ENCODE measurements at regions not wholly inside any gene's neighbourhood (a gene's known extent, or its start where the extent isn't known, plus 50 kb on each side); places are given as distances from the start of the nearest gene placed in this dataset.

DNA sequence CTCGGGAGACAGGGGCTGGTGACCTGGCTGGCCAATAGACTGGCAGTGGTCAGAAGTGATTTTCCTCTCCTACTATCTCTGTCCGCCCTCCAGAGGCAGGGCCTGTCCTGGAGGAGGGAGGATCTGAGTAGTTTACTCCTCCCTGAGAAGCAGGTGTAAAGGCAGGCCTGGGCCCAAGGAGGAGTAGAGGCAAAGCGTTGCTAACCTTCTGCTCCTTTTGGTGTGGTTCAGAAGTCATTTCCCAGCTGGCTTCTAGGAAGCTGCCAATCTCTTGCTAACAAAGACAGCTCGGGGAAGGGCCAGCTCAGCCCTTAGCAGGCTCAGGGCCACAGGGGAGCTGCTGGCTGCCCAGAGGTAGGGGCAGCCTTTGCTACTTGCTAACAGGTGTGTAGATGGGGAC lies 151.1 kb upstream of the NECTIN1 start:
- DNase-seq, result no peak

DNA sequence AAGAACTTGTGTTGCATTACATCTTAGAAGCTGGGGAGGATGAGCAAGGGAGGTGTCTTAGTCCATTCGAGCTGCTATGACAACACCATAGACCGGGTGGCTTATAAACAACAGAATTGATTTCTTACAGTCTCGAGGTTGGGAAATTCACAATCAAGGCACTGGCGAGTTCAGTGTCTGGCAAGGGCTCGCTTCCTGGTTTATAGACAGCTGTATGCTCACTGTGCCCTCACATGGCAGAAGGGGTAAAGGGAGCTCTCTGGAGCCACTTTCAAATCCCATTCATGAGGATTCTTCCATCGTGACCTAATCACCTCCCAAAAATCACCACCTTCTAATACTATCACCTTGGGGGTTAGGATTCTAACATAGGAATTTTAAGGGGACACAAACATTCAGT lies 150.0 kb upstream of the NECTIN1 start:
- DNase-seq, result no peak

DNA sequence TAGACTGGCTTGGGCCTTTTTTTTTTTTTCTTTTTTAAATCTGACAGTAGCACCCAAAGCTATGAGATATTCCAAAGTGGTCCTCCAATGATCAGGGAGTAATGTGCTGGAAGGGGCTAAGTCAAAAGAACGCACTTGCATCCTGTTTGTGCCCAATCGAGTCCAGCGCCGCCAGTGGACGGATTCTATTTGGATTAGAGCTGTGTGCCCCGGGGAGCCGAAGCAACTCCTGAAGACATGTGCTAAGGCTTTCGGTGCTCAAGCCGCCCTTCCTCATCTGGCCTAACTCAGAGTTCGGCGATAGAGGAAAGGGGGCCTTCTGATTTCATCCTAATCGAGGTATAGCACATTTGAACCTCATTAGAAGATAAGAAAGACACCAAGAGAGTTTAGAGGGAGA lies 147.8 kb upstream of the NECTIN1 start:
- no peak for DNase-seq

DNA sequence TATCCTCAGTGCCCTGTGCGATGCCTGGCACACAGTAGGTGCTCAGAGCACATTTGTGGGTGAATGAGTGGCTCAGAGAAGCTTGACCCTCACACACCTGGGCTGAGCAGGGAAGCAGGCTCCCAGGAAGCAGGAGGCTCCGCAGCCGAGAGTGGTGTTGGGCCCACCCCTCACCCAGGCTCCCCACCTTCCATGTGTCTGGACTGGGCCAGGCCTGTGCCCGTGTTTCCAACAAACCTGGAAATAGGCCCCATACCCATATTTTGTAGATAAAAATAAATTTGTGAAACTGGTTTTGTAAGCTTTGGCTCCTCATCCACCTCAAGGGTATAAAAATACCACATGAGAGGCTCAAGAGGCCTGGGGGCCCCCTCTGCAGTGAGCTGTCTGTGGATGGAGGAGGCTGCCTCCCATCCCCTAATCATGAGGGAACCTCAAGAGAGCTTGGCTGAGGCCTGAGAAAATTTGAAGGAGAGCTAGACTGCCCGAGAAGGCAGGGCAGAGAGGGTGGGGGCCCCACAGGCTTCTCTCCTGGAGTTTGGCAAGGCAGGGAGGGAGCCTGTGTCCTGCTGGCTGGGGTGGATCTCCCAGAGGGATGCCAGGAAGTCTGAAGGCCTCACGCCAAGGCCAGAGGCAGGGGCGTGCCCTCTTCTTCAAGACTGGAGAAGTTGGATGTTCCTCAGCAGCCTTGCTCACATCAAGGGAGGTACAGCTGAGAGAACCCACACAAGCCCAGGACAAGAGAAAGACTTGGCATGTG lies 147.0 kb upstream of the NECTIN1 start:
- DNase-seq, result no peak

DNA sequence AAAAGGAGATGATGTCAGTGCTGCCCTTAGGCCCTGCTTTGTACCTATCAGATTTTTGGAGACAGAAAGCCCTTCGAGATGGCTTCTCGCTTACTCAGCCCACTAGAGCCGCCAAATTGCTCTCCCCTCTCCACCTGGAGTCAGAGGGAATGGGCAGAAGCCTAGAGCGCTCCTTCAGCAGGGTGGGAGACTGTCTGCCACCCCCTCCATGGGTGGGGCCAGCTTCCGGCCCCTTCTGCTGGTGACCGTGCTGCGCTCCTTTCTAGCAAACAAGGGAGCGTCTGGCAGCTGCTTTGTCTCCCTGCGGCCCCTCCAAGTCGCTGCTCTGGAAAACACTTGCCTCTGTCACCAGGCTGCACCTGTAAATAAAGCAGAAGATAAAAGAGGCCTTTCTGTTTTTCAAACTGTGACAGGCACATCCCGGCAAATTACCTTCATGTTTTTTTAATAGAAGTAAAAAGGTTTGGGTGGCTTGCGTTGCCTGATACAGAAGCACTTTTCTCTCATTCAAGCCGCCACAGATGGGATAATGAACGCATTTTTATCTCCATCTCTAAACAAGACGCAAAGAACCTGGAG lies 145.7 kb upstream of the NECTIN1 start:
- no peak for DNase-seq

DNA sequence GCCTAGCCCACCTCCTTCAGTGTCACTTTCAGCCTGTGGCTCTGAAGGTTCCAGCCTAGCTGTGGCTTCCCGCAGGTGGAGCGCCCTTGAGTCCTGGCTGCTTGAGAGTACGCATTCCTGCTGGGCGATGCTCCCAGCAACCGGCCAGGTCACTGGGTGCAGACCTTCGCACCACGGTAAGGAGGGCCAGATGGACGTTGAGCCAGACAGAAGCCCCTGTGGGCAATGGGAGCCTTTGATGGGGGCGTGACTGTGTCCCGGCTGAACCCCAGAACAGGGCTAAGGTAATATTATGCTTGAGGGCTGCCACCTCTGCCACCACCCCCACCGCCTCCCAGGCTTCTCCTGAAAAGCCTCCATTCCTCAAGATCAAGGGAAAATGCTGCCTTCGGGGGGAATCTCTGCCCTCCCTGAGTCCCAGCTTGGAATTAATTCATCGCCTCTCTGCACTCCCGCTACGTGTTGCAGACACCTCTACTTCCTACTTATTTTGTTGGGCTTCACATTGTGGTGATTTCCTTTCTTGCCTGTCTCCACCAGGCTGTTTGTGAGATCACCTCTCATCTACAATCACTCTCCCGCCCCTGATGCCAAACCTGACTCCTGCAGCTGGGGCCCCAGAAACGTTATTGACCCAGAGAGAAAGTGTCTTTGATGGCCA lies 144.9 kb upstream of the NECTIN1 start:
- DNase-seq, result no peak

DNA sequence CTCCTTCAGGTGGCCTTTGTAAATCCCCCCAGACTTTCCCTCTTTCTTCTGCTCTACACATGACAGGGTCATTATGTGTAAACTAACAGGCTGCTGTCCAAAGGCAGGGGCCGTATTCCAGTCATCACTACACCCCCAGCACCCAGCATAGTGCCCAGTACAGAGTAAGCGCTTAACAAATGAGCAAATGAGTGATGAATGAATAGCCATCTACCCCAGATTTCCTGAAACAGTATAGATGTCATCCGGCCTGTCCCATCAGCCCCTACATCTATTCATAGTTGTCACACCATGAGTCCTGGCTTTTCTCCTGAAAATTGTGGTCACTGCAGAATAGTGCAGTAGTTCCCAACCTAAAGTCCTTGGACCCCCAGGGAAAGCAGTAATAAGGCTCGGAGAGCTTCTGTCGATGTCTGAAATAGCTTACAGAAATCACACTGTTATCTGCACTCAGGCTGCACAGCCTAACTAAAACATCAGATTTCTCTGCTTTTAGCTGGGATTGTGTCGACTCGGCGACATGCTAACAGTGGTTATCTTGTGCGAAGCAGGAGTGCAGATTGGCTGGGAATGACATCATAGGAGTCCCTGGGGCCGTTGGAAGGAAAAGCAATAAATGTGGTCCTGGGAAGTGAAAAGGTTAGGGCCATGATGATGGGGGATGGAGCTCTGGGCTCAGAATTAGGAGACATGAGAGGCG lies 143.8 kb upstream of the NECTIN1 start:
- no peak for DNase-seq

DNA sequence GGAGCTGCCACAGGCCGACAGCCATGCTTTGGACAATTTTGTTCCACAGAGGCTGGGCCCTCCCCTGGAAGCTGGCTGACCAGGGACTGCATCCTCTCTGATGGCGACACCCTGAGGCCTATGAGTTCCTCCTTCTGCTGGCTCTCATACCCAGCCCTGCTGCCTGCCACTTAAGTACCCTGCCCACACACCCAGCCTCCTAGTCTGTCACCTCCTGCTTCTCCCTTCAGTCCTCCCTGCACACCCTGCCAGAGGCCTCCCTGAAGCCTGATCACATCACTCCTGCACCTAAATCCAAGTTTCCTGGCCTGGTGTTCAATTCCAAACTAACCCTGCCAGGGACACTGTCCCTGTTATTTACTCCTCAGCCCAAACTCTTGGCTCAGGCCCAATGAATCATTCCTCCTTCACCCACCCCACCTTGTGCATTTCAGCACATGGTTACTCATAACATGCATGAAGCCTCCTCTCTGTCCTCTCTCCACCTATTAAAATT lies 136.7 kb upstream of the NECTIN1 start:
- no peak for DNase-seq

DNA sequence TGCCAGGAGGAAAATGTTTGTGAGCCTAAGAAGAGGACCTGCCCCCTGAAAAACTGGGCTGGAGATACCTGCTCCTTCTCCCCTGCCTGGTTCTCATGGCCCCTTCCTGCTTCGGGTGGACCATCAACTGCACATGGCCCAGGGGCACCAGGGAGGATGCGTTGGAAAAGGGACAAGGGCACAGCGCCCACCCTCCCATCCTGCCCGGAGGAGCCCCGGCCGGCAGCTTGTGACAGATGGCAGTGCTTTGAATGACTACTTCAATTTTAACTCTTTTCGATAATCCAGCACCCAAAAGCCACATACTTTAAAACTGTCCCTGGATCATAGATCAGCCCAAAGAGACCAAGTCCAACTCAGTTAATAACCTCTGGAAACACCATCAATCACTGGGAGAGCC lies 135.8 kb upstream of the NECTIN1 start:
- no peak for DNase-seq

DNA sequence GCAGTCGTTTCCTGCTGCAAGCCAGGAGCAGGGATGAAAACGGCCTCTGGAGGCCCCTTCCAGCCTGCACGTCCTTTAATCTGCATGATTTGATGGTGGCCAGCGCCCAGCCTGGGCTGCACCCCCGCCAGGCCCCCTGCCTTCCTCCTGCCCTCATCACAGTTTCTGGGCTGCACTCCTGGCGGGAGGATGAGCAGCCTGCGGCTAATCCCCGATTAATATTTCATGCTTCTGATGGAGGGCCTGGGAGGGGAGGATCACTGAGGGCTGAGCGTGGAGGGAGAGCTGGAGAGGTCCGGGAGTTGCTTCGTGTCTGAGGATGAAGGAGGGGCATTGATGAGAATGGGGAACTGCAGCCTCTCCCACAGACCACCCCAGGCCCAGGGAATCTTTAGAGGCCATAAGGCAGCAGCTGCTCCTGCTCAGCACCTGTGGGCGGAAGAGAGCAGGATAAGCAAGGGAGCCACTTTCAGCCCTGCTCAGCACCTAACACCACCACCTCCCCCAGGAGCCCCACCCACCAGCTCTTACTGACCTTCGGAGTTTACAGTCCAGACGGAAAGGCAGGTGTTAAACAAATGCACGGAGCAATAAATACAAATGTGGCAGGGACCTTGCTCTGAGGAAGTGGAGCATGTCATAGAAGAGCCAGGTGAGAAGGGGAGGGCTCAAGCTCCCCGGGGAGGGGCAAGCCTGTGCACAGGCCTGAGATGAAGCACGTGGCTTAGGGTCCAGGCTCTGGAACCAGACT lies 135.0 kb upstream of the NECTIN1 start:
- DNase-seq, result no peak

DNA sequence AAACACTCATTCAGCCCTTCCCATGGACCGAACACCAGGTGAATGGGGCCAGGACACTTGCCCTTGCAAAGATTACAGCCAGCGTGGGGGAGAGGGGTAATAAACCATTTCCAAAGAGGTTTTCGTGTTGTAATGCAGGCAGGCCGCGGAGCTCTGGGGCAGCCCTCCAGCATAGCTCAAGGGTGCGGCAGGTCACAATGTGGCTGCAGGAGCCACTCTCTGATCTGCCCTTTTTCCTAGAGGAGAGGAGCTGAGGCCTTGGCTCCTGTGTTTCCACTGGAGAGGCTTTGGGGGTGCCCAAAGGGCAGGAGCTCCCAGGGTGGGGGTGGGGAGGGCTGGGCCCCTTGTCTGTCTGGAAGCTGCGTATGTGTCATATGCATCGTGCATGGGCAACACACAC lies 134.2 kb upstream of the NECTIN1 start:
- no peak for DNase-seq

DNA sequence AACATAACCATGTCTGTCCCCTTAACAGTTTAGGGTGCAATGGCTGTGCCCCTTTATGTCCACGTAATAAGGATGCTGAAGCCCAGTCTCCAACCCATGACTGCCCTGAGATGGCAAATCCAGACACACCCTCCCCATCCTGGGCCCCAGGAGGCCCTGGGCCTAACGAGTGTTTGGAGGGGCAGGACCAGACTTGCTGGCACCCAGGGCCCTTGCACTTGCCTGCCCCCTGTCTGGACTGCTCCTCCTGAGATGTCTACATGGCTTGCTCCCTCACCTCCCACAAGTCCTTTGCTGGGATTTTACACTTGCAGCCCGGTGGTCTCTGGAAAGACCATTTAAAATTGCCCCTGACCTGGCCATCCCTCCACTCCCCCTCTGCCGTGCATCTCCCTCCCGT lies 132.2 kb upstream of the NECTIN1 start:
- no peak for DNase-seq

DNA sequence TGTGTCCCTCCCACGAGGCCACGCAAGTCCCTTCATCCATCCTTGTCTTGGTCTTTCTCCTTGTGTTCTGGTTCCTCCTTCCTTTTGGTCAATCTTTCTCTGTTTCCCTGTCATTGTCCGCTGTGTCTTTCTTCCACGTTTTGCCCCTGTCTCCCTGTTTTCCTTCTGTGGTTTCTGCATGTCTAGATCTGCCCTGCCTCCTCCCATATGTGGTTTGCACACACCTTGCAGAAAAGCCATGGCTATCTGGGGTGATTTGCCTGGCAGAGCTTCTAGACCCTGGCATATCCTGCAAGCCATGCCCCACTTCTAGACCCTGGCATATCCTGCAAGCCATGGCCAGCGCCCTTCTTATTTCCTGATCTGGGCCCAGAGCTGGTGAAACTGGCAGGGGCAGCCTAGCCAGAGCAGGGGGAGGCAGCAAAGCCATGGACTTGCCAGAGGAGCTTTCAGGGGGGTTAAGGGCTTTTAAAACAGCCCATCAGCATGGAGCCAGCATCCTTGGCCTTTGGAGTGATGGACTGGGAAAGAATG lies 131.6 kb upstream of the NECTIN1 start:
- no peak for DNase-seq

DNA sequence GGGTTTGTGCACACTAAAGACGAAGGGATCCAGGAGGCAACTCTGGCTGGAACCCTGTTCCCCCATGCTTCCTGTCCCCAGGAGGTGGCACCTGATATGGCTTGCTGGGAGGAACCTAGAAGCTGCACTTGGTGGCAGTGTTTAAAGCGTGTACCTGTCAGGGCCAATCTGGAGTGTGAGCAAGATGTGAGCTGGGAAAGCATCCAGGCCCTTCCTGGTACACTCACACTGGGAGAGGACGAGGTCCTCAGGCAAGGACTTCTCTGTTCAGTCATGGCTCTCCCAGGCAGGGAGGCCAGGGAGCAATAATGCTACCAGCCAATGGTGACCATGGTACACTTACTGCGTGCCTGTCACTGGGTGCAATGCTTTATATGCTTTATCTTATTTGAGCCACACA lies 130.7 kb upstream of the NECTIN1 start:
- no peak for DNase-seq

DNA sequence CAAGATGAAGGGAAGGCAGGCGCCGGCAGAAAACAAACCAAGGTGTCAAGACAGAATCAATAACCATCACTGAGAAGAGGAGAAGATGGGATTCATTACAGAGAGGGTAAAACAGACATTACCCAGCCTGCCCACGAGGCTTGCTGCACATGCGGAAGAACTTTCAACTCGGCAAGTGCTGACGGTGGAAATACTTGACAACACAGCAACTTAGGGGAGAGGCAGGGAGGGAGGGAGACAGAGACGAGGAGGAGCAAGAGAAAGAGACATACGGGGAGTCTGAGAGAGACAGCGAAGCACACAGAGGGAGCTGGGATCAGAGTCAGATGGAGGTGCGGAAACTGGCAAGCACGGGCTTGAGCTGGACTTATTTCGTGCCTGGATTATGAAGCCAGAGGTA lies 129.3 kb upstream of the NECTIN1 start:
- DNase-seq, result no peak

DNA sequence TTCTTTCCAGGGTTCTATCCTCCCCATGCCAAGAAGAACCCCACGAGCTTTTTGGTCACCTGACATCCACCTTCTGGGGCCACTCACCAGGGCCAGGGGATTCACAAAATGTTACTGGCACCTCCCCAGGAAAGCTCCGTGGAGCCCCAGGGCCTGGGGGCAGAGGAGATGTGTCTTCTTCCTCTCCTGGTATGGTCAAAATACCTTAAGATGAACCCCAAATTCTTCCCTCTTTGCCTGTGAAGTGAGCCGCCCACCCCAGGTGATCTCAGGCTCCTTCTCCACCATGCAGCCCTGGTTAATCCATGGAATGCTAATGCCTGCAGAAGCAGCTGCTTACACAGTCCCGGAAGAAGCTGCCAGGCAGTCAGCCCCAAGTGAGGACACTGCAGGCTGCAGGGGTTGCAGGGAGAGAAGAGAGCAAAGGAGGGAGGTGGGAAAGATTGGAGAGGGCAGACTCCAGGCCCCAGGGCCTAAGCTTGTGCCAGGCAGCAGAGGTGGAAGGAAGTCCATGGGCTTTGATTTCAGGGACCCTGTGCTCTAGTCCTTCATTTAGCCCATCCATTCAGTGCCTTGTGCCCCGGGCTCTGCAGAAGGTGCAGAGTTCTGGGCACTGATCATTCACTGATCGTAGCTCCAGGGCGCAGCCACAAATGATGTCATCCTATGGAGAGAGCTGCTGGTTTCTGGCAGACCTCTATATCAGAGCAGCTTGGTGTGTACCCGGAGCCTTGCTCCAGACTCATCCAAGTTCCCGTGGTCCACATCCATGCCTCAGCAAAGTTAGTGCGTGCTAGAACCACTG lies 127.9 kb upstream of the NECTIN1 start:
- no peak for DNase-seq

DNA sequence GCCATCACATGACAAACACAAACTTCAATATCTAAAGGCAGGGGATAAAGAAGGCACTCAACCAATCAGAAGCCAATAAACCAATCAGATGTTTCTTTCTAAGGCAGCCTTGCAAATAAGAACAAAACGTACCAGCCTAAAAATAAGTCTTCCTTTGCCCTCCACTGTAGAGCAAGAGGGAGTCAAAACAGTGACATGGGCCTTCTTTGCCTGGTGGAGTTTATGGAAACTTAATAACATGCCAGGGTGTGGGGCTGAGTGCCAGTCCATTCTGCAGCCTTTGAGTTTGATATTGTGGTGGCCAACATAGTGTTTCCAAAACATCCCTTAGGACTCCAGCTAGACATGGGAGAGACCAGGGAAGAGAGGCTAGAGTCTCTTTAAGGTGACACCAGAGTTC lies 126.1 kb upstream of the NECTIN1 start:
- DNase-seq, result no peak

DNA sequence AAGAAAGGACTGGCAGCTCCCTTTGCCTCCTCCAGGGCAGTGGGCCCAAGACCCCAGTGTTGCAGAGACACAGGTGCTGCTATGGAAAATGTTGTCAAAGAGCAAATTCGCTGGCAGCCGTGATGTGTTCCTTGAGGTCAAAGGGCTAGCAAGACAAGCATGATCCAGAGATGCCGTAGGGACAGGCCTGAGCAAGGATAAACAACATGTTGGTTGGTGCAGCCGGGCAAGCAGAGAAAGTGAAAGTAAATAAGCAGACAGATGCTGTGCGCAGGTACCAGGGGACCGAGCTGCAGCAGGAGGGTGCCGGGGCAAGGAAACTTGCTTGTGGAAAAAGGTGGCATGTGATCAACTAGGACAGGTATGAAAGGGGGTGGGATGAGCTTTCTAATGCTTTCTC lies 125.5 kb upstream of the NECTIN1 start:
- no peak for DNase-seq

DNA sequence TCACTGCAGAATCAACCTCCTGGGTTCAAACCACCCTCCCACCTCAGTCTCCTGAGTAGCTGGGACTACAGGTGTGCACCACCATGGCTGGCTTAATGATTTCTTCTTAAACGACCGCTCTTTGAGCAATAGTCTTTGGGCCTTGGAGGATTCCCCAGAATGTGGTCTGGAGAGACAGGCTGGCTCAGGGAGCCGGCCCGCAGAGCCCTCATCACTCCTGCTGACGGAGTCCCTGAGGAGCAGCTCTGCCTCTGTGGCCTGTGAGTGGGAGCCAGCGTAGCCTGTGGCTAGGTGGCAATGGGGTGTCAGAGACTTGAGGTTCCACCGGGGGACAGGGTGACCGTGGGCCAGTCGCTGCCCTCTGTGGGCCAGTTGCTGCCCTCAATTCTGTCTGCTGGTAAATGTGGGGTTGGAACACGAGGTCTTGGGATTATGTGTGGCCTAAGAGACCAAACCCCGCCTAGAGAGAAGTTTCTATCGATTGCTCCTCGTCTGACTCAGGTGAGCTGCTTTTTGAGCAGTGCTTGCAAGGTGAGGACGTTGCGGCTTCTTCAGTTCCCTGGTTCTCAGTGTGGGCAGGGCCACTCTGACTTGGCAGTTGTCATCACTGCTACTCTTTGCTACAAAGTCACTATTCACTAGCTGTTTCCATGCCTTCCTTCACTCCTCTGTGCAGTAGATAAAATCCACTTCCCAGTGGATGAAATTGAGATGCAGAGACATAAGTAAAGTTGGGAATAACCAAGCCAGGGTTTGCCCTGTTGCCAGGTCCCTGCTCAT lies 124.8 kb upstream of the NECTIN1 start:
- no peak for DNase-seq

DNA sequence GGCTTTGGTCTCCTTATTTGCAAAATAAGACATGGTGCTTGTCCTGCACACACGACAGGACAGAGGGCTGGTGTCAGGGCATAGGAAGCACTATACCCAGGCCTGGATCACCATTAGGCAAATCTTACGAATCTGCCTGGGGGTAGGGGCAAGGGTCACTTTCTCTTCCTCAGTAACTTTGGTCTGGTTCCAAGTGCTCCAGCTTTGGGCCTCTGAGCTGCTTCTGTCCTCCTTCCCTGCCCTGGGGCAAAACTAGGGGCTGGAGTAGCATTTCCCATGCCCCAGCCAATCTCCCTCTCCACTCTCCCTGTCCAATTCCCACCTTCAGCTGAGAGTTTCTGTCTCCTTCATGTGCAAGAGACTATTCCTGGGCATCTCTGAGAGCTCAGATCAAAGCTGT lies 123.7 kb upstream of the NECTIN1 start:
- DNase-seq, result no peak

DNA sequence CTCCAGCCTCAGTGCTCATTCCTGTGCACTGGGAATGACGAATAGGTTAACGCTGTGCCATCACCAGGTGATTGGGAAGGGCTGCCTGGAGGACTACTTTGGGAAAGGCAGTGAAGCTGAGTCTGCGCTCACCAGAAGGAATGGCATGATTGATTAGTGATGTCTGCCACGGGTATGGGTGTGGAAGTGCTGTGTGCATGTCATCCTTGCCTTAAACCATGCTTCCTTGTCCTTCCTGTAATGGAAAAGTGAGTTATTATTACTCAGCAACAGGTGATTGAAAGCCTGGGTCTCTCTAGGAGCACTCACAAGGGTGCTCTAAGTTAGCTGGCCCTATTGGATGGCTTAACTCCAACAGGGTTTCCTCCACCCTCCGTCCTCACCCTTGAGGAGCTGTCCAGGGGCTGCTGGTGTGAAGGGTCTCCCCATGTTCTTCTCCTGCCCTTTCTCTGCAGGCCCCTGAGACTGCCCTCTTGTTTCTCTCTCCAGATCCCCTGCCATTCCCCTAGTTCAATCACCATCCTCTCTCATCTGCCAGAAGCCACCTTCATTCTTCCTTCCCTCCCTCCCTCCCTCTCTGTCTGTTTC lies 121.9 kb upstream of the NECTIN1 start:
- DNase-seq, result no peak

Measured in right hindlimb (tissue), 1 donor.